ENCODE measurements at regions not wholly inside any gene's neighbourhood (a gene's known extent, or its start where the extent isn't known, plus 50 kb on each side); places are given as distances from the start of the nearest gene placed in this dataset.

DNA sequence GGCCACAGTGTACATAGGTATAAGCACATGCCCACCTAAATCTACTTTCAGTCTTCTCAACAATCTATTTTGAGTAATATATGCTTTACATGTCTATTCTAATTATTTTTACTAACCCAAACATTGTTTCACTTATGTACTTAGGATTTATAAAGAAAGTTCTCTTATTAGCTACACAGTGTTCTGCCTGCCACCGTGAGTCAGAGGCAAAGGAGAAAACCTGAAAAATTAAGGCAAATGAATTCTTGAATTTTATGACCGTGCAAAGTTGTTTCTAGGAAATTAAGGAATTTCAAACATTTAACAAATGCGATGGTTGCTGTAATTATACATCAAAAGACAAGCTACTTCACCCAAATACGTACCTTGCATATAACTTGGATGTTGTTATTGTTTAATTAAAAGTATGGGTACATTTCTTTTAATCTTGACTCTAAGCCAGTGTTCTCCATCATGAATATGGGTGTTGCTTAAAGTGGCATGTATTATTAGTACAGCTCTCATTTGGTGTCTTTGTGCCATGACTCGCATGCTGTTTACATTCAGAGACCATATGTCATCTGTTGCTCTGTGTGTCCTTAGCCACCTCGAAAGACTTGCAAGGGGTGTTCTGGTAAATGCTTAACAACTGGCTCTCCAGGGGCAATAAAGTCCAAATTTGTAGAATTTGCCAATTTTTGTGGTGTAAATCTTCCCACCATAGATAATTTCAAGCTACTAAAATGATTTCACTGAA, 154.3 kb upstream of the FN1 start:
- TF ChIP-seq, protein P1, sequence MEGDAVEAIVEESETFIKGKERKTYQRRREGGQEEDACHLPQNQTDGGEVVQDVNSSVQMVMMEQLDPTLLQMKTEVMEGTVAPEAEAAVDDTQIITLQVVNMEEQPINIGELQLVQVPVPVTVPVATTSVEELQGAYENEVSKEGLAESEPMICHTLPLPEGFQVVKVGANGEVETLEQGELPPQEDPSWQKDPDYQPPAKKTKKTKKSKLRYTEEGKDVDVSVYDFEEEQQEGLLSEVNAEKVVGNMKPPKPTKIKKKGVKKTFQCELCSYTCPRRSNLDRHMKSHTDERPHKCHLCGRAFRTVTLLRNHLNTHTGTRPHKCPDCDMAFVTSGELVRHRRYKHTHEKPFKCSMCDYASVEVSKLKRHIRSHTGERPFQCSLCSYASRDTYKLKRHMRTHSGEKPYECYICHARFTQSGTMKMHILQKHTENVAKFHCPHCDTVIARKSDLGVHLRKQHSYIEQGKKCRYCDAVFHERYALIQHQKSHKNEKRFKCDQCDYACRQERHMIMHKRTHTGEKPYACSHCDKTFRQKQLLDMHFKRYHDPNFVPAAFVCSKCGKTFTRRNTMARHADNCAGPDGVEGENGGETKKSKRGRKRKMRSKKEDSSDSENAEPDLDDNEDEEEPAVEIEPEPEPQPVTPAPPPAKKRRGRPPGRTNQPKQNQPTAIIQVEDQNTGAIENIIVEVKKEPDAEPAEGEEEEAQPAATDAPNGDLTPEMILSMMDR (conservative IDR thresholded peaks at IDR 0.05; ENCODE audit: low read length), result no peak
- TF ChIP-seq EZH2phosphoT487 (IDR thresholded peaks at IDR 0.05; ENCODE audit: borderline replicate concordance), result no peak
